Smooth muscle cell (in vitro differentiated cells): ENCODE measurements at regions not wholly inside any gene's neighbourhood (a gene's known extent, or its start where the extent isn't known, plus 50 kb on each side); places are given as distances from the start of the nearest gene placed in this dataset.

Experiments used
- DNase-seq: peaks from one replicate; lab custom pipeline; 2025; ENCODE audit not compliant: unreplicated experiment; lab: John Stamatoyannopoulos, UW
- H2AFZ ChIP-seq: fragments of 200-600 bp; sonication (generic); 2 replicates; pipeline ENCODE4 v1.6.0; 2016; ENCODE audit warnings: antibody characterized with exemption, low read depth, mild to moderate bottlenecking
- H3F3A ChIP-seq: fragments of 200-600 bp; sonication (generic); 2 replicates; pipeline ENCODE4 v1.6.0; 2017; ENCODE audit warnings: antibody characterized with exemption, low read depth
- H3K27ac ChIP-seq: fragments of 200-600 bp; sonication (generic); 2 replicates; pipeline ENCODE4 v1.5.1; 2016; ENCODE audit warnings: low read depth, mild to moderate bottlenecking
- H3K27me3 ChIP-seq: fragments of 200-600 bp; sonication (generic); 2 replicates; pipeline ENCODE4 v1.6.1; 2016; ENCODE audit warnings: low read depth, mild to moderate bottlenecking
- H3K36me3 ChIP-seq: fragments of 200-600 bp; sonication (generic); 2 replicates; pipeline ENCODE4 v1.5.1; 2016; ENCODE audit warnings: low read depth
- H3K4me1 ChIP-seq: fragments of 200-600 bp; sonication (generic); 2 replicates; pipeline ENCODE4 v1.5.1; 2016; ENCODE audit warnings: low read depth
- H3K4me2 ChIP-seq: fragments of 200-600 bp; sonication (generic); 2 replicates; pipeline ENCODE4 v1.6.0; 2016; ENCODE audit warnings: mild to moderate bottlenecking
- H3K4me3 ChIP-seq: fragments of 200-600 bp; sonication (generic); 2 replicates; pipeline ENCODE4 v1.5.1; 2016; ENCODE audit warnings: mild to moderate bottlenecking
- H3K79me2 ChIP-seq: fragments of 200-600 bp; sonication (generic); 2 replicates; pipeline ENCODE4 v1.6.0; 2016; ENCODE audit warnings: low read depth, mild to moderate bottlenecking
- H3K9ac ChIP-seq: fragments of 200-600 bp; sonication (generic); 2 replicates; pipeline ENCODE4 v1.6.0; 2016; ENCODE audit warnings: low read depth
- H3K9me3 ChIP-seq: fragments of 200-600 bp; sonication (generic); replicated peaks from 2 replicates; pipeline ENCODE4 v1.5.1; 2016; ENCODE audit warnings: low read depth
- H4K20me1 ChIP-seq: fragments of 200-600 bp; sonication (generic); 2 replicates; pipeline ENCODE4 v1.6.0; 2016; ENCODE audit warnings: low read depth
- WGBS: methylation state at CpG from one replicate; pipeline ENCODE4 v1.1.7; 2016; ENCODE audit warnings: low lambda C conversion rate; 5-methylcytosine and 5-hydroxymethylcytosine counted together
- TF ChIP-seq, protein P1 (sequence below): fragments of 200-600 bp; sonication (generic); IDR thresholded peaks from 2 replicates; pipeline ENCODE4 v1.5.1; 2017; ENCODE audit warnings: borderline replicate concordance, mild to moderate bottlenecking, antibody characterized with exemption; ENCODE audit not compliant: insufficient read depth, poor library complexity, severe bottlenecking

- Histone ChIP-seq H4K20me1 (no peaks in the 10 kb centered on the region), H3K36me3 (no peaks in the 10 kb centered on the region), H3K79me2 (no peaks in the 10 kb centered on the region), H3K4me2 (no peak overlapping the region), H3F3A (no peaks in the 10 kb centered on the region), H3K4me1 (no peaks in the 10 kb centered on the region), H3K9me3 (no peaks in the 10 kb centered on the region), H3K27me3 (no peaks in the 10 kb centered on the region), H2AFZ (no peak overlapping the region), H3K9ac (no peak overlapping the region), H3K4me3 (no peak overlapping the region), H3K27ac (no peak overlapping the region)
- TF ChIP-seq, protein P1, sequence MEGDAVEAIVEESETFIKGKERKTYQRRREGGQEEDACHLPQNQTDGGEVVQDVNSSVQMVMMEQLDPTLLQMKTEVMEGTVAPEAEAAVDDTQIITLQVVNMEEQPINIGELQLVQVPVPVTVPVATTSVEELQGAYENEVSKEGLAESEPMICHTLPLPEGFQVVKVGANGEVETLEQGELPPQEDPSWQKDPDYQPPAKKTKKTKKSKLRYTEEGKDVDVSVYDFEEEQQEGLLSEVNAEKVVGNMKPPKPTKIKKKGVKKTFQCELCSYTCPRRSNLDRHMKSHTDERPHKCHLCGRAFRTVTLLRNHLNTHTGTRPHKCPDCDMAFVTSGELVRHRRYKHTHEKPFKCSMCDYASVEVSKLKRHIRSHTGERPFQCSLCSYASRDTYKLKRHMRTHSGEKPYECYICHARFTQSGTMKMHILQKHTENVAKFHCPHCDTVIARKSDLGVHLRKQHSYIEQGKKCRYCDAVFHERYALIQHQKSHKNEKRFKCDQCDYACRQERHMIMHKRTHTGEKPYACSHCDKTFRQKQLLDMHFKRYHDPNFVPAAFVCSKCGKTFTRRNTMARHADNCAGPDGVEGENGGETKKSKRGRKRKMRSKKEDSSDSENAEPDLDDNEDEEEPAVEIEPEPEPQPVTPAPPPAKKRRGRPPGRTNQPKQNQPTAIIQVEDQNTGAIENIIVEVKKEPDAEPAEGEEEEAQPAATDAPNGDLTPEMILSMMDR, result no peak
- no peak for DNase-seq
These were observed 901.3 kb upstream of the CITED2 start for GRCh38 chr6:140275725-140276124.

DNA sequence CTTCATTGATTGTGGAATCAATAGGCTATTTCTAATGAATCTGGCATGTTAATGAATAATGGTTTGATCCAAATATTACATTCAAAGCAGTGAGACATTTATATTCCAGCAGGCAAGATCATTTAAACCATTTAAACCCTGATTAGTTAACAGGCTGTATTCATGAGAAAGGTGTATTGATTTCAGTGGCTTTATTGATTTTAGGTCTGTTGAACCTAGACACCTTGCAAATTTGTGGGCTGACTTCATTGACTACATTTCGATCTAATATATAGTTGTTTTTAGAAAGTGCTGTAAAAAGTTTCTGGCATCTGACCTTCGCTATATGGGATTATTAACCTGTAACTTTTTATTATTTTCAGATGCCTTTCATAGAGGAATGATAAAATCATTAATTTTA is 900.1 kb upstream of the CITED2 start:
- H4K20me1 ChIP-seq, result no peaks in the 10 kb centered on the region
- 96% methylated on average over 2 of the region's 2 CpGs for WGBS
- TF ChIP-seq, protein P1, result no peak
- no peak overlapping the region for H3K27ac ChIP-seq
- H3K4me2 ChIP-seq, result no peak overlapping the region
- H3K4me3 ChIP-seq, result no peak overlapping the region
- no peaks in the 10 kb centered on the region for H3K4me1 ChIP-seq
- no peak overlapping the region for H2AFZ ChIP-seq
- DNase-seq, result no peak
- no peaks in the 10 kb centered on the region for H3F3A ChIP-seq
- H3K27me3 ChIP-seq, result no peaks in the 10 kb centered on the region
- H3K36me3 ChIP-seq, result no peaks in the 10 kb centered on the region
- no peak overlapping the region for H3K9ac ChIP-seq
- no peaks in the 10 kb centered on the region for H3K79me2 ChIP-seq
- no peaks in the 10 kb centered on the region for H3K9me3 ChIP-seq

GRCh38 chr6:140271759-140272377 is 897.4 kb upstream of the CITED2 start:
- 98% methylated on average over 2 of the region's 2 CpGs for WGBS
- TF ChIP-seq, protein P1, result no peak
- no peak overlapping the region for H2AFZ ChIP-seq
- H3K27me3 ChIP-seq, result no peaks in the 10 kb centered on the region
- H4K20me1 ChIP-seq, result no peaks in the 10 kb centered on the region
- H3K4me1 ChIP-seq, result no peaks in the 10 kb centered on the region
- no peak overlapping the region for H3K27ac ChIP-seq
- no peaks in the 10 kb centered on the region for H3K9me3 ChIP-seq
- no peak overlapping the region for H3K9ac ChIP-seq
- H3K4me2 ChIP-seq, result no peak overlapping the region
- no peaks in the 10 kb centered on the region for H3K36me3 ChIP-seq
- H3K4me3 ChIP-seq, result no peak overlapping the region
- H3F3A ChIP-seq, result no peaks in the 10 kb centered on the region
- no peak for DNase-seq
- no peaks in the 10 kb centered on the region for H3K79me2 ChIP-seq

DNA sequence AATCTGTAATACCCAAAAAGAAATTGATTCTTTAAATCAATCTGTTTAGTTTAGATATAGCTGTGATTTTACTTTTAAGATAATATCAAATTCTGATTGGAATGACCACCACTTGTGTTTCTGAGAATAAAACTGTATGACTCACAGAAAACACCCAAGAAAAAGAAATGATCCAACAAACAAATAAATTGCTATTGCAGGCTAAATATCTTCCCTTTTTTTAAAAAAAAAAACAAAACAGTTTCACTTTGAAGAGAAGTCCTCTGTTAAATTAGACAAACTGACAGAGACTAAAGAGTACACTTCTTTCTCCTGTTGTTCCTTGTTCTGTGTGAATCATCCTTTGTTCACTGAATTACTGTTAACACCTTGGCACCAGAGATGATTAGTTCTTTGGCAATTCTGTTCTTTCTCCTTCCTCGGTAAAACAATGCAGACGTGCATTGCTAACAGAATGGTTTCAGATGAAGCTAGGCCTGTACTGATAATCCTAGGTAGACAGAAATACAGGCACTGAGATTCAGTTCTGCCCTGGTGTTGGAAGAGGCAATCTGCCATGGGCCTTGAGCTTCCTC is 895.2 kb upstream of the CITED2 start:
- Histone ChIP-seq H3K79me2 (no peaks in the 10 kb centered on the region), H3K4me1 (no peaks in the 10 kb centered on the region), H3K27ac (no peak overlapping the region), H3K36me3 (no peaks in the 10 kb centered on the region), H3K9ac (no peak overlapping the region), H3F3A (no peaks in the 10 kb centered on the region), H3K27me3 (no peaks in the 10 kb centered on the region), H3K9me3 (no peaks in the 10 kb centered on the region), H4K20me1 (no peaks in the 10 kb centered on the region), H3K4me3 (no peak overlapping the region), H2AFZ (peak overlapping the region; percentile 52), H3K4me2 (no peak overlapping the region)
- WGBS, result 70% methylated on average over 2 of the region's 2 CpGs
- TF ChIP-seq, protein P1, result no peak
- DNase-seq, result no peak
